Stimulated activated CD4-positive, alpha-beta T cell treated with anti-CD3 and anti-CD28 coated beads, Interleukin-4, amount 100 ng/mL, for 24 hours (primary cell): ENCODE measurements at regions not wholly inside any gene's neighbourhood (a gene's known extent, or its start where the extent isn't known, plus 50 kb on each side); places are given as distances from the start of the nearest gene placed in this dataset.
"Not testable (repeated sequence)": the region's sequence is repeated elsewhere in the genome, so short reads cannot be mapped to it uniquely, and the experiment has no call there.

Experiments used
- DNase-seq: peaks from one replicate; pipeline ENCODE4 v3.0.0-alpha.2; 2020

DNA sequence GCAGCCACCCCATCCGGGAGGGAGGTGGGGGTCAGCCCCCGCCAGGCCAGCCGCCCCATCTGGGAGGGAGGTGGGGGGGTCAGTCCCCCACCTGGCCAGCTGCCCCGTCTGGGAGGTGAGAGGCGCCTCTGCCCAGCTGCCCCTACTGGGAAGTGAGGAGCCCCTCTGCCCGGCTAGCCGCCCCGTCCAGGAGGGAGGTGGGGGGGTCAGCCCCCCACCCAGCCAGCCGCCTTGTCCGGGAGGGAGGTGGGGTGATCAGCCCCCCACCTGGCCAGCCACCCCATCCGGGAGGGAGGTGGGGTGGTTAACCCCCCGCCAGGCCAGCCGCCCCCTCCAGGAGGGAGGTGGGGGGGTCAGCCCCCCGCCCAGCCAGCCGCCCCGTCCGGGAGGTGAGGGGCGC is 852.4 kb upstream of the DEFB115 start:
- not testable (repeated sequence) for DNase-seq

GRCh38 chr20:30405585-30405984 is 851.9 kb upstream of the DEFB115 start:
- not testable (repeated sequence) for DNase-seq

GRCh38 chr20:30406370-30406769 is 851.1 kb upstream of the DEFB115 start:
- not testable (repeated sequence) for DNase-seq

- DNase-seq = no peak
Observed at GRCh38 chr20:30412972-30413371, 844.5 kb upstream of the DEFB115 start.

DNA sequence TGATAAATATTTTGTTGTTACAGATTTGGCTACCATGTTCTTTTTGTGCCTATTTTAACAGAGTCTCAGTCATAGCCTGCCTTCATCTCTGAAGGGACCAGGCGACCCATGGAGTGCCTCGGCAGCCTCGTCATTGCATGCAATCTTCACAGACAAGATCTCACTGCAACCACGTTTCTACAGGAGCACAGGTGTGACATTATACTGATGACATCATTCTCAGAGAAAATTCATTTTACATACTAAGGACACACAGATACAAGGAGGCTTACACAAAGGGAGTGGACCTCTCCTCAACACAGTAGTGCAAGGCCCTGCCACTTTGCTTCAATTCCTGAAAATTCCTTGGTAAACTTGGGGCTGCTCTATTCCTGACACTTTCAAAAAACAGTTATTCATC is 840.1 kb upstream of the DEFB115 start:
- DNase-seq = not testable (repeated sequence)

DNA sequence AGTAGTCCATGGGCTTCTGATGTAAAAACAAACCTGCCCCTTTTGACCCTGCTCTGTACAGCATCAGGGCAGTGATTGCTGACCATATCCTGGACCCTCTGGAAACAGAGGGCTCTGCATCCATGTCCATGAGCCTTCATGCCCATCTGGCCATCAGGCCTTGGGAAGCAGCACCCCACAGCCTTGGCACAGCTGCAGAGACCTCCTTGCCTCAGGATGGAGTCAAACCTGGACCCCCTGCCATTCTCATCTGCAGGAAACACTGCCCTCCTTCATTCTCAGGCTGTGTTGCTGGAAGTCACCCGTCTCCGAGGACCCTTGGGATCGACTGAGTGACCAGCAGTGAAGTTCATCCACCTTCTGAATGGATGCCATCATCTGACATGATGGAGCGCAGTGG is 839.1 kb upstream of the DEFB115 start:
- not testable (repeated sequence) for DNase-seq

GRCh38 chr20:30419466-30419865 is 838.0 kb upstream of the DEFB115 start:
- no peak for DNase-seq

GRCh38 chr20:30419871-30420420 is 837.5 kb upstream of the DEFB115 start:
- not testable (repeated sequence) for DNase-seq
